Glutamatergic neuron (in vitro differentiated cells): ENCODE measurements at regions not wholly inside any gene's neighbourhood (a gene's known extent, or its start where the extent isn't known, plus 50 kb on each side); places are given as distances from the start of the nearest gene placed in this dataset.
"Not testable (repeated sequence)": the region's sequence is repeated elsewhere in the genome, so short reads cannot be mapped to it uniquely, and the experiment has no call there.

Source experiments
- DNase-seq: peaks from one replicate; pipeline ENCODE4 v3.0.0; 2022
- H3K27ac Mint-ChIP-seq: one replicate; pipeline ENCODE4 v1.8.0; 2020; ENCODE audit warnings: mild to moderate bottlenecking, mixed read lengths, inconsistent platforms; ENCODE audit not compliant: unreplicated experiment
- H3K27me3 Mint-ChIP-seq: one replicate; pipeline ENCODE4 v1.8.0; 2020; ENCODE audit warnings: mild to moderate bottlenecking, moderate library complexity, mixed read lengths, inconsistent platforms; ENCODE audit not compliant: unreplicated experiment
- H3K36me3 Mint-ChIP-seq: one replicate; pipeline ENCODE4 v1.8.0; 2020; ENCODE audit warnings: mild to moderate bottlenecking, mixed read lengths, inconsistent platforms; ENCODE audit not compliant: unreplicated experiment
- H3K4me1 Mint-ChIP-seq: one replicate; pipeline ENCODE4 v1.8.0; 2020; ENCODE audit warnings: mild to moderate bottlenecking, low read depth, mixed read lengths, inconsistent platforms; ENCODE audit not compliant: unreplicated experiment
- H3K4me3 Mint-ChIP-seq: one replicate; pipeline ENCODE4 v1.8.0; 2020; ENCODE audit warnings: mild to moderate bottlenecking, mixed read lengths, inconsistent platforms; ENCODE audit not compliant: unreplicated experiment
- H3K9me3 Mint-ChIP-seq: one replicate; pipeline ENCODE4 v1.8.0; 2020; ENCODE audit warnings: mild to moderate bottlenecking, moderate library complexity, mixed read lengths, inconsistent platforms; ENCODE audit not compliant: unreplicated experiment
- CTCF ChIP-seq: fragments of 200-600 bp; sonication (generic); IDR thresholded peaks from one replicate; pipeline ENCODE4 v1.5.0; 2021; ENCODE audit not compliant: partially characterized antibody, unreplicated experiment

- H3K27me3 Mint-ChIP-seq = no peaks in the 10 kb centered on the region
- no peak for TF ChIP-seq CTCF
These were observed 78.7 kb downstream of the ACTL7B start for GRCh38 chr9:108776920-108777639.

GRCh38 chr9:108775901-108776306, 79.9 kb downstream of the ACTL7B start:
- H3K27ac Mint-ChIP-seq = no peak overlapping the region
- DNase-seq = no peak
- H3K9me3 Mint-ChIP-seq = peaks cover 3% of the 10 kb centered on the region
- no peaks in the 10 kb centered on the region for H3K36me3 Mint-ChIP-seq
- no peak for TF ChIP-seq CTCF
- H3K4me3 Mint-ChIP-seq = no peak overlapping the region
- peaks cover 1% of the 10 kb centered on the region for H3K27me3 Mint-ChIP-seq
- peaks cover 5% of the 10 kb centered on the region for H3K4me1 Mint-ChIP-seq

More at GRCh38 chr9:108776920-108777639, 78.7 kb downstream of the ACTL7B start:
- DNase-seq = no peak
- Mint-ChIP-seq H3K4me1 (peaks cover 6% of the 10 kb centered on the region), H3K27ac (no peak overlapping the region), H3K36me3 (no peaks in the 10 kb centered on the region), H3K4me3 (no peak overlapping the region), H3K9me3 (peaks cover 3% of the 10 kb centered on the region)

GRCh38 chr9:108774088-108774487, 81.7 kb downstream of the ACTL7B start:
- H3K36me3 Mint-ChIP-seq, H3K9me3 Mint-ChIP-seq, H3K4me3 Mint-ChIP-seq, H3K27ac Mint-ChIP-seq, DNase-seq, H3K4me1 Mint-ChIP-seq, H3K27me3 Mint-ChIP-seq: not testable (repeated sequence)

- TF ChIP-seq CTCF = no peak
- no peak for DNase-seq
- H3K27me3 Mint-ChIP-seq = peaks cover 1% of the 10 kb centered on the region
- H3K27ac Mint-ChIP-seq = no peak overlapping the region
- peaks cover 1% of the 10 kb centered on the region for H3K9me3 Mint-ChIP-seq
- H3K4me3 Mint-ChIP-seq = no peak overlapping the region
- H3K36me3 Mint-ChIP-seq = no peaks in the 10 kb centered on the region
- H3K4me1 Mint-ChIP-seq = peaks cover 4% of the 10 kb centered on the region
These were observed 83.4 kb downstream of the ACTL7B start for GRCh38 chr9:108772301-108772894.

- Mint-ChIP-seq H3K27ac (no peak overlapping the region), H3K9me3 (peaks cover 1% of the 10 kb centered on the region), H3K4me1 (peaks cover 4% of the 10 kb centered on the region), H3K27me3 (peaks cover 1% of the 10 kb centered on the region), H3K36me3 (no peaks in the 10 kb centered on the region), H3K4me3 (no peak overlapping the region)
- DNase-seq = no peak
- no peak for TF ChIP-seq CTCF
These were observed 87.0 kb downstream of the ACTL7B start for GRCh38 chr9:108768744-108769143.
